22Rv1 (cell line): ENCODE measurements at regions not wholly inside any gene's neighbourhood (a gene's known extent, or its start where the extent isn't known, plus 50 kb on each side); places are given as distances from the start of the nearest gene placed in this dataset.

Experiments used
- ZFX ChIP-seq: fragments of 450-650 bp; IDR thresholded peaks from 2 replicates; pipeline ENCODE4 v1.6.1; 2017; ENCODE audit warnings: antibody characterized with exemption, borderline replicate concordance
- TF ChIP-seq, protein P1 (sequence below): fragments of 450-650 bp; IDR thresholded peaks from 2 replicates; pipeline ENCODE4 v1.5.1; 2017; ENCODE audit warnings: mild to moderate bottlenecking

- TF ChIP-seq, protein P1, sequence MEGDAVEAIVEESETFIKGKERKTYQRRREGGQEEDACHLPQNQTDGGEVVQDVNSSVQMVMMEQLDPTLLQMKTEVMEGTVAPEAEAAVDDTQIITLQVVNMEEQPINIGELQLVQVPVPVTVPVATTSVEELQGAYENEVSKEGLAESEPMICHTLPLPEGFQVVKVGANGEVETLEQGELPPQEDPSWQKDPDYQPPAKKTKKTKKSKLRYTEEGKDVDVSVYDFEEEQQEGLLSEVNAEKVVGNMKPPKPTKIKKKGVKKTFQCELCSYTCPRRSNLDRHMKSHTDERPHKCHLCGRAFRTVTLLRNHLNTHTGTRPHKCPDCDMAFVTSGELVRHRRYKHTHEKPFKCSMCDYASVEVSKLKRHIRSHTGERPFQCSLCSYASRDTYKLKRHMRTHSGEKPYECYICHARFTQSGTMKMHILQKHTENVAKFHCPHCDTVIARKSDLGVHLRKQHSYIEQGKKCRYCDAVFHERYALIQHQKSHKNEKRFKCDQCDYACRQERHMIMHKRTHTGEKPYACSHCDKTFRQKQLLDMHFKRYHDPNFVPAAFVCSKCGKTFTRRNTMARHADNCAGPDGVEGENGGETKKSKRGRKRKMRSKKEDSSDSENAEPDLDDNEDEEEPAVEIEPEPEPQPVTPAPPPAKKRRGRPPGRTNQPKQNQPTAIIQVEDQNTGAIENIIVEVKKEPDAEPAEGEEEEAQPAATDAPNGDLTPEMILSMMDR: no peak
- TF ChIP-seq ZFX: no peak
Observed at GRCh38 chrX:128883650-128884049, 639.6 kb downstream of the SMARCA1 start.
